GM12874 (cell line): ENCODE measurements at regions not wholly inside any gene's neighbourhood (a gene's known extent, or its start where the extent isn't known, plus 50 kb on each side); places are given as distances from the start of the nearest gene placed in this dataset.

Source experiments
- TF ChIP-seq, protein P1 (sequence below): IDR thresholded peaks from 2 replicates; pipeline ENCODE4 v1.5.1; 2011; ENCODE audit warnings: low read depth, mild to moderate bottlenecking, control low read depth, low read length, moderate library complexity; ENCODE audit not compliant: insufficient read depth

DNA sequence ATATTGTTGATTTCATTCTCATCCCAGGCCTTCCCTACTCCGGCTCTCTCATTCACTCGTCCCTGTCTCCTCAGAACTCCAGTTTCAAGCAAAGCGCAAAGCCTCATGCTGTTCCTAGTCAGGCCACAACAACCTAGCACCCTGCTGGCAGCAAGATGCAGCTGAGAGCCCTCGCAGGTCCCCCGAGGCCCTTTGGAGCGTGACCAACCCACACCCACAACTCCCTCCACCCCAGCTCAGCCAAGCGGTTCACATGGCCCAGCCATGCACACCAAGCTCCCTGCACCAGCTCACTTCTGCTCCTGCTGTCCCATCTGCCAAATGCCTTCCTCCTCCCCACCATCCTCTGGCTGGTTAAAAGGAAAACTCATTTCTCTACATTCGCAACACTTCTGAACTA is 195.8 kb downstream of the IRX5 start:
- TF ChIP-seq, protein P1, sequence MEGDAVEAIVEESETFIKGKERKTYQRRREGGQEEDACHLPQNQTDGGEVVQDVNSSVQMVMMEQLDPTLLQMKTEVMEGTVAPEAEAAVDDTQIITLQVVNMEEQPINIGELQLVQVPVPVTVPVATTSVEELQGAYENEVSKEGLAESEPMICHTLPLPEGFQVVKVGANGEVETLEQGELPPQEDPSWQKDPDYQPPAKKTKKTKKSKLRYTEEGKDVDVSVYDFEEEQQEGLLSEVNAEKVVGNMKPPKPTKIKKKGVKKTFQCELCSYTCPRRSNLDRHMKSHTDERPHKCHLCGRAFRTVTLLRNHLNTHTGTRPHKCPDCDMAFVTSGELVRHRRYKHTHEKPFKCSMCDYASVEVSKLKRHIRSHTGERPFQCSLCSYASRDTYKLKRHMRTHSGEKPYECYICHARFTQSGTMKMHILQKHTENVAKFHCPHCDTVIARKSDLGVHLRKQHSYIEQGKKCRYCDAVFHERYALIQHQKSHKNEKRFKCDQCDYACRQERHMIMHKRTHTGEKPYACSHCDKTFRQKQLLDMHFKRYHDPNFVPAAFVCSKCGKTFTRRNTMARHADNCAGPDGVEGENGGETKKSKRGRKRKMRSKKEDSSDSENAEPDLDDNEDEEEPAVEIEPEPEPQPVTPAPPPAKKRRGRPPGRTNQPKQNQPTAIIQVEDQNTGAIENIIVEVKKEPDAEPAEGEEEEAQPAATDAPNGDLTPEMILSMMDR = no peak

DNA sequence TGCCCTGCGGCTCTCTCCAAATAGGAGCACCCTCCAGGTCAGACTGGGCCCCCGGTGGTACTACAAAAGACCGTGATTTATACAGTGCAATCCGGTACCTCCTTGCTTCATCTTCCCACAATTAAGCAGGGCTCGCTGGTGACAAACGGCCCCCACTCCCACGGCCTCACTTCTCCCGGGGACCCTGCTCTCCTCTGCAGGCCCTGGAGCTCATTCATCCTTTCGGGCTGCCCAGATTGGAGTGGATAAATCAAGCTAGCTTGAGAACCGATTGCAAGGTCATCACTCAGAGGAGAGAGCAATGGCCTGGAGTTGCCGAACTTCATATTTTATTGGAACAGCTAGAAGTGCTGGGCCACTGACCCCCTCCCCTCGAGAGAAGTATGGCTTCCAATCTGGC is 193.5 kb upstream of the IRX6 start:
- TF ChIP-seq, protein P1 = no peak

DNA sequence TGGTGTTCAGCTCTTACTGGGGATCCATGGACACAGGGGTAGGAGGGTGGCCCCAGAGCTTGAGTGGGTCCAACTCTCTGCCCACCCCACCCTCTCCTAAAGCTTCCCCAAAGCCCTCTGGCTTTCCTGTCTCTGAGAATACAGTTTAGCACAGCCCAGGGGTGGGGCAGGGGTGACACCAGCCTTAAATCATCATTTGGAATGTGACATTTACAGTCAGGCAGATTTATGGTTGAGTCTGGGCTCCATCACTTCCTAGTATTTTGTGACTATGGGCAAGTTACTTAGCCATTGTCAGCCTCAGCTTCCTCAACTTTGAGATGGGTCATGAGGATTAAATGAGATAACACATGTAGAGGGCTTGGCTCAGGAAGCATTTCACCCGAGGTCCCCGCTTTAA is 193.1 kb upstream of the IRX6 start:
- TF ChIP-seq, protein P1 = no peak

DNA sequence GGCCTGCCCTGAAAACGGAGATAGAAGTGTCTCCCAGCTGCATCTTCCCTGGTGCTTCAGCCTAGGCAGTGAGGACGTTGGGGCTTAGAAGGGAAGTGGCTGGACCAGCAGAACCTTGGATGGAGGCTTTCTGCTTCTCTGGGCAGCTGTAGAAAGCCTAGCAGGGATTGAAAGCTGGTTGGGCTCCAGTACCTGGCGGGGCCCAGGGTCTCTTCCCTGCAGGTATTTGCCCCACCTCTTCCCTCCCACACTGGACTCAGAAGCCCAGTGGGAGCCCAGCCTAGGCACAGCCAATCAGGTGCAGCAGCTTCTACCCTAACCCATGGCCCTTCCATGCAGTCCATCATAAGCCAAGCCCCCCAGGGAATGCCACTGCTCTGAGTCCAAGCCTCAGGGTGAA is 190.3 kb upstream of the IRX6 start:
- TF ChIP-seq, protein P1 = no peak

DNA sequence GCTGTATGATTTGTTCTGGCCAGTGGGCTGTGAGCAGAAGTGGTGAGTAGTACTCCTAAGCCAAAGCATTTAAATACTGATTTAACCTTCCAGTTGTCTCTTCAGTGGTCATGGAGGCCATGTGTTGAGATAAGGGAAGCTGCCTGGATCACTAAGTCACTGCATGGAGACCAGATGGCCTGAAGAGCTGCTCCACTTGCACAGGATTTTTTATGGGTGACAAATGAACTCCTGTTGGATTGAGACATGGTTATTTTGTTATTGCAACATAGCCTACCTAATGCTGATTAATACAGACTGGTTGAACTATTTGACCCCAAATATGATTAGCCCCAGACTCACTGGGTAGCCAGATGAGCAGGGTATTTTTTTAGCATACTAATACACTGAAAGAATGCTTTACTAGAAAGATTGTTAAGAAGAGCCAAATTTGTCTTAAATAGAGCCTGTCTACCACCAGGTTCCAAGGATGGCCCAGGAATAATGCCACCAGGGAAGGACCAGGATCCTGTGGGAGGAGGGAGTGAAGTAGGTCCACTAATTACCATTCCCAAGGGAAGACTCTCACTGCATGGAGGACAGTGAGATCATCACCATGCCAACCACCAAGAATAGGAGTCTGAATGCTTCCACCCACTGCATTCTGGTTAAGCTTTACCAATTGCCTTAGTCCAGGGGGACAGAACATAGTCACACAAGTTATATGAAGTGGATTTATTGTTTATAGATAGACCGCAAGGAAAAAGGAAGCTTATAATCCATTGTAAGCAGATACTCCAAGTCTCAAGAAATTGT is 187.4 kb upstream of the IRX6 start:
- TF ChIP-seq, protein P1 = no peak

DNA sequence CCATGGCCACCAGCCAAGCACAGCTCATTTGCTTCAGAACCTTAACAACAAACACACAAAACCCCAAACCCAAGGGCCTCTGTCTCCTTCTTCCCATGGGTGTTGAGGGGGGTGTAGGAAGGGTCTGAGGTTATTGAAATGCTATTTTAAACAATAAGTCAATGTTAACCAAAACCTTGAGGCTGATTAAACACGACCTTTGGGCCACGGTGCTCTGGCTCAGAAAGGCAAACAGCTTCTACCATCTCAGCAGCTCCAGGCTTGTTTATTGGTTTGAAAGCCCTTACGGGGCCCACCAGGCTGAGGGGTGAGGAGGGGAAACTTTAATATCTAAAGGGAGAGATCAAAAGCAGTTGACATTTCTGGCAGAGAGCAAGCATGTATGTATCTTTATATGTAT is 185.7 kb upstream of the IRX6 start:
- TF ChIP-seq, protein P1 = no peak

DNA sequence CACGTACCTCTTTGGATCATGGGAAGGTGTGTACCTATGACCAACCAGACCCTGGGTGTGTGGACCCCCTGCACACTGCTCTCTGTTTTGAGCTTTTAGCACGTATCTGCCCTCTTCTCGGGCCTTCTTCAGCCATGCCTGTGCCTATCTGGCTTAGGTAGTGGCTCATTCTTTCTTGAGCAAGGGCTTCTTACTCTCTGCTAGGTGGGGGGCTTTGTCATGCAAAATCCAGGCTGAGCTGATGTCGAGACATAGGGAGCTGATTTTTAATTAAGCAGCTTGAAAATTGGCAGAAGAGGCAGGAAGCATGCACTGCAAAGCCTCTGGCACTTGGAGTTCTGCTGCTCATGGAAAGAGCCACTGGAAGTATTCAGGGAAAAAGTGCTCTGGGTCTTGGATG is 181.6 kb upstream of the IRX6 start:
- TF ChIP-seq, protein P1 = no peak
